Naive thymus-derived CD4-positive, alpha-beta T cell (primary cell): ENCODE measurements at regions not wholly inside any gene's neighbourhood (a gene's known extent, or its start where the extent isn't known, plus 50 kb on each side); places are given as distances from the start of the nearest gene placed in this dataset.

Experiments
- ATAC-seq: fragments of 150-1000 bp; cut with Tn5 transposase; 2 replicates; pipeline ENCODE4 v1.10.0; 2021; ENCODE audit warnings: mild to moderate bottlenecking, moderate library complexity
- CTCF ChIA-PET: fragments of 350-600 bp; sonication (Branson Sonifier 250); formaldehyde crosslinking; loops from one replicate; lab custom pipeline; 2021; ENCODE audit warnings: antibody characterized with exemption; lab: Charles Lee
- POLR2A ChIA-PET: fragments of 350-600 bp; sonication (Branson Sonifier 250); formaldehyde crosslinking; loops from one replicate; lab custom pipeline; 2021; ENCODE audit warnings: antibody characterized with exemption, inconsistent platforms; lab: Charles Lee
- DNase-seq, 9 donors: peaks; one replicate each; pipeline versions ENCODE4 v3.0.0 to v3.0.0-alpha.2; 2020 to 2022; ENCODE audit warnings: mixed read lengths in 1 of 9
- H3K27ac ChIP-seq: one replicate; pipeline ENCODE4 v1.7.0; 2013; ENCODE audit warnings: mild to moderate bottlenecking, low read depth, low read length, moderate library complexity
- H3K27me3 ChIP-seq, 2 donors: one replicate each; pipeline ENCODE4 v1.7.0; 2013; ENCODE audit warnings: low read length in 2 of 2, mild to moderate bottlenecking in 2 of 2, moderate library complexity in 2 of 2; ENCODE audit not compliant: control insufficient read depth in 2 of 2, insufficient read depth in 2 of 2
- H3K36me3 ChIP-seq, 3 experiments: 1 replicate in 2 of 3; 2 replicates in 1 of 3; pipeline ENCODE4 v1.7.0; 2013; ENCODE audit warnings: low read length in 3 of 3, mild to moderate bottlenecking in 3 of 3, moderate library complexity in 1 of 3; ENCODE audit not compliant: insufficient read depth in 3 of 3, control insufficient read depth in 2 of 3
- H3K4me1 ChIP-seq, 2 donors: one replicate each; pipeline ENCODE4 v1.7.0; 2013; ENCODE audit warnings: low read length in 2 of 2, mild to moderate bottlenecking in 2 of 2, moderate library complexity in 1 of 2; ENCODE audit not compliant: control insufficient read depth in 2 of 2, insufficient read depth in 2 of 2
- H3K4me3 ChIP-seq: 2 replicates; pipeline ENCODE4 v1.7.0; 2013; ENCODE audit warnings: mild to moderate bottlenecking, low read length
- H3K9me3 ChIP-seq, 3 experiments: 1 replicate in 2 of 3; 2 replicates in 1 of 3; pipeline ENCODE4 v1.7.0; 2013; ENCODE audit warnings: low read length in 3 of 3; ENCODE audit not compliant: control insufficient read depth in 2 of 3
- H3K27ac Mint-ChIP-seq, 9 donors: one replicate each; pipeline ENCODE4 v1.8.0; 2020 to 2022; ENCODE audit warnings: mixed read lengths in 9 of 9, mild to moderate bottlenecking in 8 of 9, moderate library complexity in 5 of 9, inconsistent platforms in 2 of 9
- H3K27me3 Mint-ChIP-seq, 5 donors: one replicate each; pipeline ENCODE4 v1.8.0; 2021 to 2022; ENCODE audit warnings: mixed read lengths in 5 of 5, mild to moderate bottlenecking in 1 of 5
- H3K36me3 Mint-ChIP-seq, 5 donors: one replicate each; pipeline ENCODE4 v1.8.0; 2020 to 2022; ENCODE audit warnings: mixed read lengths in 5 of 5, mild to moderate bottlenecking in 3 of 5, inconsistent platforms in 1 of 5
- H3K4me1 Mint-ChIP-seq, 7 donors: one replicate each; pipeline ENCODE4 v1.8.0; 2020 to 2022; ENCODE audit warnings: mixed read lengths in 7 of 7, mild to moderate bottlenecking in 3 of 7, inconsistent platforms in 1 of 7
- H3K4me3 Mint-ChIP-seq, 10 donors: one replicate each; pipeline ENCODE4 v1.8.0; 2020 to 2022; ENCODE audit warnings: mild to moderate bottlenecking in 10 of 10, mixed read lengths in 10 of 10, moderate library complexity in 6 of 10, inconsistent platforms in 2 of 10
- H3K9me3 Mint-ChIP-seq, 11 donors: one replicate each; pipeline ENCODE4 v1.8.0; 2020 to 2022; ENCODE audit warnings: mixed read lengths in 11 of 11, mild to moderate bottlenecking in 4 of 11, inconsistent platforms in 1 of 11, moderate library complexity in 1 of 11
- intact Hi-C, 2 donors: fragments of 100-400 bp; cut with micrococcal nuclease; formaldehyde crosslinking; loops; one replicate each; pipeline ENCODE4 v1.15.1; 2023

DNA sequence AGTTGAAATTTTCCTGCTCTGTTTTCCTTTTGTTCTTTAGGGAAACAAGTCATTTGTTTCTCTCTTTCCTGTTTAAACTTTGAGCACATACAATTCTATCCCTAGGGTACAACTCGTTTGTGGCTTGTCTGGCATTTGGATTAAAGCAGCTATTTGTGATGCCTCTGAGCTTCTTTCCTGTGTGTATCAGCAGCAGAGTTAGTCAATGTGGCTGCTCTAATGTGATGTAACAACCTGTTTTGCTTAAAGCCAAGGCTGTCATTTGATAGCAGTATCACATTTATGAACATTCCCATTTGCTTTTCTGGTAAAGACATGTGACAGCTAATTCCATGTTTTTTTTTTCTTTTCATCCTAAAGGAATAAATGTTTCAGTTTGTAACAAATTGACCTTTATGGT lies 314.3 kb upstream of the CHD1 start:
- intact Hi-C loops: no loop called here
- ChIA-PET CTCF (no interaction called here), POLR2A (no interaction called here)
- H3K4me3 Mint-ChIP-seq: no peak overlapping the region
- H3K9me3 Mint-ChIP-seq: peaks cover 0 to 4% (median 0%) of the 10 kb centered on the region in 11 donors
- no peaks in the 10 kb centered on the region for H3K27me3 ChIP-seq
- H3K4me1 ChIP-seq: no peaks in the 10 kb centered on the region
- no peaks in the 10 kb centered on the region for H3K36me3 Mint-ChIP-seq
- DNase-seq (no peak), ATAC-seq (no peak)
- peaks cover 0 to 8% (median 0%) of the 10 kb centered on the region in 5 donors for H3K27me3 Mint-ChIP-seq
- no peaks in the 10 kb centered on the region for H3K9me3 ChIP-seq
- no peak overlapping the region for H3K4me3 ChIP-seq
- H3K27ac ChIP-seq: no peak overlapping the region
- no peaks in the 10 kb centered on the region for H3K36me3 ChIP-seq
- H3K27ac Mint-ChIP-seq: no peak overlapping the region
- no peaks in the 10 kb centered on the region for H3K4me1 Mint-ChIP-seq

DNA sequence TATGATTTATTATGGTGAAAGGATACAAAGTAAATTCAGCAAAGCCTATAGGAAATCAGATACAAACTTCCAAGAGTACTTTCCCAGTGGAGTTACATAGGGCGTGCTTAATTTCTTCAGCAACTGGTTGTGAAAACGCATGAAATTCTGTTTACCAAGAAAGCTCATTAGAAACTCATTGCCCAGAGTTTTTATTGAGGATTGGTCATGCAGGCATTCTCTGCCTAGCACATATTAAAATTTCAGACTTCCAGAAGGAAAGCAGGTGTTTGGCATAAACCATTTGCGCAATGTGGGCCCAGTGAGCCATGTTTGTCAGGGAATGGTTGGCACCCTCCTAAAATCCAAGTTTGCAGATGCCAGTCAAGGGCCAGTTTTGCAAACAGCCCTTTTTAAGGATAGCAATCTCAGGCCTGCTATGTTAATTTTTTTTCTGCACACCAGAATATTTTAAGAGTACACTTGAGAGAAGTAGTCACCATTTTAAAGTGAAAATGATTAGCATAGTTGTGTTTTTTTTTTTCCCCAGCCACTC lies 311.1 kb upstream of the CHD1 start:
- Mint-ChIP-seq H3K9me3 (peaks cover 0 to 11% (median 4%) of the 10 kb centered on the region in 11 donors), H3K4me3 (no peak overlapping the region), H3K36me3 (no peaks in the 10 kb centered on the region), H3K27ac (no peak overlapping the region), H3K4me1 (no peaks in the 10 kb centered on the region), H3K27me3 (peaks cover 0 to 10% (median 3%) of the 10 kb centered on the region in 5 donors)
- POLR2A ChIA-PET: no interaction called here
- H3K4me1 ChIP-seq: no peaks in the 10 kb centered on the region
- no peak overlapping the region for H3K4me3 ChIP-seq
- H3K27ac ChIP-seq: no peak overlapping the region
- CTCF ChIA-PET: no interaction called here
- ATAC-seq: no peak
- intact Hi-C loops: no loop called here
- H3K9me3 ChIP-seq: no peaks in the 10 kb centered on the region
- no peak for DNase-seq
- no peaks in the 10 kb centered on the region for H3K27me3 ChIP-seq
- no peaks in the 10 kb centered on the region for H3K36me3 ChIP-seq

DNA sequence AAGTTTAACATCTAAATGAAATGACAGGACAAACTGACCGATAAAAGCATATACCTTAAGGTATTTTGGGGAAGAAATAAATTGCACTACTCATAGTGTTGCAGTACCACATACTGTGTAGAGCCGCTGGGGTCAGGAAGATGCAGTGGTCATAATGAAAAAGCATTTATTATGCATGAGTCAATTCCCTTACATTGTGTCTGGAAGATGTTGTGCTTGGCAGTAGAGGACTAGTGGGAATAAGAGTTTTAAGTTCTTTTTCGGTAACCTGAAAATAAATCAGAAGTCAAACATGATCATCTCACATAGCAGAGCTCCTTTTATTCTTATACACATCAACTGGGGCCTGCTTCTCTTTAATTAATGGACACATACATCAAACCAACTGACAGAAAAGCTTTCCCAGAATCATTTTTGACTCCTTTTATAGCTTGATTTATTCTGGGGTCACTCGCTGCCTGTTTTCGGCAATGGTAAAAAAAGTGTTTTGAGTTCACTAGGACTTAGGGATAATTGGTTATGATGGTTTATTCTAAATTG lies 262.5 kb upstream of the CHD1 start:
- Mint-ChIP-seq H3K9me3 (peaks cover 0 to 6% (median 0%) of the 10 kb centered on the region in 11 donors), H3K4me1 (no peaks in the 10 kb centered on the region), H3K4me3 (no peak overlapping the region), H3K27me3 (peaks cover 0 to 17% (median 10%) of the 10 kb centered on the region in 5 donors), H3K27ac (no peak overlapping the region), H3K36me3 (no peaks in the 10 kb centered on the region)
- no peak for DNase-seq
- no peak overlapping the region for H3K27ac ChIP-seq
- H3K36me3 ChIP-seq: no peaks in the 10 kb centered on the region
- no peaks in the 10 kb centered on the region for H3K27me3 ChIP-seq
- no peak overlapping the region for H3K4me3 ChIP-seq
- CTCF ChIA-PET: no interaction called here
- intact Hi-C loops: no loop called here
- H3K4me1 ChIP-seq: no peaks in the 10 kb centered on the region
- POLR2A ChIA-PET: no interaction called here
- ATAC-seq: no peak
- no peaks in the 10 kb centered on the region for H3K9me3 ChIP-seq

DNA sequence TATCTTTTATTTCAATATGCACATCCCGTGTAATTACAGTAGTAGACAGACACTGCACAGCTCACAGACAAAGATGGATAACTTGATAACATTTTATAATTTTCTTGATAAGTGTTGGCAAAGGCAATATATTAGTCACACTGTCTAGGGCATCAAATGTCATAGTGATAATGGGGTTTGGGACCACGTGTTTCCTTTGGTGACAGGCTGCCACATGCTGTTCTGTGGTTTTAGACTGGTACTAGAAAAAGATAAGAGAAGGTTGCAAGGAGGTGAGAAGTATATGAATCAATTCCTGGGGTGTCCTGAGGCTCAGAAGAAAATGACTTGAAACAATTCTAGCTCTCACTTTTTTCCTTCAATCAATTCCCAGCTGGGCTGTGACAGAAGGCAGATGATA lies 258.8 kb upstream of the CHD1 start:
- Mint-ChIP-seq H3K36me3 (no peaks in the 10 kb centered on the region), H3K9me3 (peaks cover 0 to 8% (median 0%) of the 10 kb centered on the region in 11 donors), H3K4me1 (no peaks in the 10 kb centered on the region), H3K27me3 (peaks cover 0 to 17% (median 10%) of the 10 kb centered on the region in 5 donors), H3K27ac (no peak overlapping the region), H3K4me3 (no peak overlapping the region)
- no peaks in the 10 kb centered on the region for H3K27me3 ChIP-seq
- H3K4me3 ChIP-seq: no peak overlapping the region
- POLR2A ChIA-PET: no interaction called here
- CTCF ChIA-PET: no interaction called here
- no peak overlapping the region for H3K27ac ChIP-seq
- ATAC-seq (no peak), DNase-seq (no peak)
- intact Hi-C loops: no loop called here
- H3K4me1 ChIP-seq: no peaks in the 10 kb centered on the region
- H3K9me3 ChIP-seq: no peaks in the 10 kb centered on the region
- H3K36me3 ChIP-seq: no peaks in the 10 kb centered on the region

DNA sequence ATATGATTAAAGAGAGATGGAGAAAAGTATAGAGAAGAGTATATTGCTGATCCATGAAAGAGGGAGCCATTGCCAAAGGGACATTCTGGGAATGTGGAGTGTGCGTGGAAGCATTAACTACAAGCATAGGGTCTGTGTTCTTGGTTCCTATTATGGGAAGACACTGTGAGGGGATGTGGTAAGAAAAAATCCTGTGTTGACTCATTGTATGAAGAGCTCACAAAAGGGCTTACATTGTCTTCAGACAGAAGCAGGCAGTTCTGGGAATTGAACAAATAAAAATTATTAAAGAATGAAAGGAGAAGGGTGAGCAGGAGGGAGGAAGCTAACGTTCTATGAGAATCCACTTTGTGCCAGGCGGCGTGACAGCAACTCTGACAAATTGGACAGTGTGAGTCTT lies 250.4 kb upstream of the CHD1 start:
- DNase-seq (no peak), ATAC-seq (no peak)
- H3K4me3 Mint-ChIP-seq: no peak overlapping the region
- H3K27ac ChIP-seq: no peak overlapping the region
- H3K4me1 Mint-ChIP-seq: no peaks in the 10 kb centered on the region
- H3K27ac Mint-ChIP-seq: no peak overlapping the region
- H3K4me1 ChIP-seq: no peaks in the 10 kb centered on the region
- ChIA-PET POLR2A (no interaction called here), CTCF (no interaction called here)
- no peaks in the 10 kb centered on the region for H3K9me3 ChIP-seq
- peaks cover 0 to 13% (median 7%) of the 10 kb centered on the region in 5 donors for H3K27me3 Mint-ChIP-seq
- no peaks in the 10 kb centered on the region for H3K36me3 Mint-ChIP-seq
- H3K9me3 Mint-ChIP-seq: peaks cover 0 to 10% (median 0%) of the 10 kb centered on the region in 11 donors
- intact Hi-C loops: no loop called here
- no peaks in the 10 kb centered on the region for H3K36me3 ChIP-seq
- no peak overlapping the region for H3K4me3 ChIP-seq
- no peaks in the 10 kb centered on the region for H3K27me3 ChIP-seq

DNA sequence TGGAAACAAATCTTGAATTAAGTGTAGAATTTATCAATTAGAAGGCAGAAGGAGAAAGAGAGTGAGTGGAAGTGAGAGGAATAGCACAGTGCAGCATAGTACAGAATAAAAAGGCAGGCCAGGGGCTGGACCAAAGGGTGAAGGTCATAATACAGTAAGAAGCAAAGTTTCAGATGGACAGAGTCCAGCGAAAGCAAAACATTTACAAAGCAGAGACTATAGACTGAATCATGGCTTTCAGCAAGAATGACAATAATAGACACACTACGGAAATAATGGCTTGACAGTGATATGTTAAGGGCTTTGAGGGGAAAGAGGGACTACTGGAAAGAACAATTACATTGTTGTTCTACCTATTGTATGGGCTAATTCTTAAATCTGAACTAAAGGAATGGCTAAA lies 249.0 kb upstream of the CHD1 start:
- intact Hi-C loops: no loop called here
- Histone ChIP-seq H3K9me3 (no peaks in the 10 kb centered on the region), H3K27me3 (no peaks in the 10 kb centered on the region), H3K27ac (no peak overlapping the region), H3K4me1 (no peaks in the 10 kb centered on the region), H3K36me3 (no peaks in the 10 kb centered on the region), H3K4me3 (no peak overlapping the region)
- Mint-ChIP-seq H3K9me3 (peaks cover 0 to 10% (median 0%) of the 10 kb centered on the region in 11 donors), H3K4me1 (no peaks in the 10 kb centered on the region), H3K27me3 (peaks cover 0 to 13% (median 7%) of the 10 kb centered on the region in 5 donors), H3K27ac (no peak overlapping the region), H3K36me3 (no peaks in the 10 kb centered on the region), H3K4me3 (no peak overlapping the region)
- ChIA-PET POLR2A (no interaction called here), CTCF (no interaction called here)
- ATAC-seq: no peak
- DNase-seq: no peak

DNA sequence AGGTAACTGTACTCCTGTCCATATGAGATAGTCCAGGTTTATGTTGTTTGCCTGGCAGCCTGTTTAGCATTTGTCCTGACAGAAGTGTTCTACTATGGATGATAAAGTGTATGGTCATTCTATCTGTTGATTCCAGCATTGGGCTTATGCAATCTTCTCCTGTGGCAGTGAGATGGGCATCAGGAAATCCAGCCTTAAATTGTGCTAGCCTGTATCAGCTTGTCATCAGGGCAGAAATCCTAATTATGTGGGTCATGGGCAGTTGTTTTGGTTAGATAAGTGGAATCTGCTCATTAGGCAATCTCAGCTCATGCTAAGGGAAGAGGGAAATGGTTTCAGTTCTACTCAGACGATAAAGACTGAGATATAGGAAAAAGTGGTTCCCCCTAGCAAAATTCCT lies 247.4 kb upstream of the CHD1 start:
- Histone ChIP-seq H3K9me3 (no peaks in the 10 kb centered on the region), H3K4me3 (no peak overlapping the region), H3K36me3 (no peaks in the 10 kb centered on the region), H3K27me3 (no peaks in the 10 kb centered on the region), H3K4me1 (no peaks in the 10 kb centered on the region), H3K27ac (no peak overlapping the region)
- DNase-seq: no peak
- no peak overlapping the region for H3K27ac Mint-ChIP-seq
- H3K4me3 Mint-ChIP-seq: no peak overlapping the region
- intact Hi-C loops: no loop called here
- H3K9me3 Mint-ChIP-seq: peaks cover 0 to 10% (median 0%) of the 10 kb centered on the region in 11 donors
- no peaks in the 10 kb centered on the region for H3K36me3 Mint-ChIP-seq
- CTCF ChIA-PET: no interaction called here
- POLR2A ChIA-PET: no interaction called here
- ATAC-seq: no peak
- H3K27me3 Mint-ChIP-seq: peaks cover 0 to 13% (median 7%) of the 10 kb centered on the region in 5 donors
- H3K4me1 Mint-ChIP-seq: no peaks in the 10 kb centered on the region
